Urothelium cell line (cell line): ENCODE measurements at regions not wholly inside any gene's neighbourhood (a gene's known extent, or its start where the extent isn't known, plus 50 kb on each side); places are given as distances from the start of the nearest gene placed in this dataset.
A peak's percentile ranks its signal among the peaks of the same experiment; 100 is the strongest.
"Not testable (repeated sequence)": the region's sequence is repeated elsewhere in the genome, so short reads cannot be mapped to it uniquely, and the experiment has no call there.

Experiments
- DNase-seq: peaks from one replicate; pipeline ENCODE4 v3.0.0; 2011; ENCODE audit warnings: low spot score, mixed read lengths
- FAIRE-seq: peaks from 2 replicates; lab custom pipeline; 2011; peaks lifted over from hg19 to GRCh38; lab: Jason Lieb, UNC

DNA sequence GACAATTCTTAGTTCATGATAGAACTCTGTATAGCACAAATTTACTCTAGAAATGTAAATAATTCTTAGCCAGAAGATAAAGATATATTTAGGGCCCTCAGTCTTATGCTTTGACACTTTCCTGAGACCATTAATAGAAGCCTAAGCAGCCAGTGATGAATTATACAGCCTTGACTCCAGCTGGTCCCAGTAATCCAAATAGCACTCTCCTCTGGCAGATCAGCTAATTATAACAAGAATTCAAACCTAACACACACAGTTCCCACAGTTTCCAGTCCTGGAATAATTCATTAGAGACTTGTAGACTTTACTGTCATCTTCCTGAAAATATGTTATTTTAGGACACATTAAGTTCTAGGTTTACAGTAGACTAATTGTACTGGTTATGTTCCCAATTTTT, 50.4 kb downstream of the SHOC1 start:
- FAIRE-seq = no peak

DNA sequence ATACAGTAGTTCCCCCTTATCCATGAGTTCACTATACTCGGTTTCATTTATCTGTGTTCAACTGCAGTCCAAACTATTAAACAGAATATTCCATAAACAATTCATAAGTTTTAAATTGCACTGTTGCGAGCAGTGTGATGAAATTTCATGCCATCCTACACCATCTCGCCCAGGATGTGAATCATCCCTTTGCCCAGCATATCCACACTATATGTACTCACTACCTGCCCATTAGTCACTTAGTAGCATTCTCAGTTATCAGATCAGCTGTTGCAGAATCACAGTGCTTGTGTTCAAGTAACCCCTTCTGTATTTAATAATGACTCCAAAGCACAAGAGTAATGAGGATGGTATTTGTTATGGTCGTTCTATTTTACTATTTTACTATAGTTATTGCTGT, 51.5 kb downstream of the SHOC1 start:
- FAIRE-seq = peak; percentile 42
- DNase-seq = peak; percentile 37

More for the DNA sequence above, 50.4 kb downstream of the SHOC1 start:
- DNase-seq = no peak

DNA sequence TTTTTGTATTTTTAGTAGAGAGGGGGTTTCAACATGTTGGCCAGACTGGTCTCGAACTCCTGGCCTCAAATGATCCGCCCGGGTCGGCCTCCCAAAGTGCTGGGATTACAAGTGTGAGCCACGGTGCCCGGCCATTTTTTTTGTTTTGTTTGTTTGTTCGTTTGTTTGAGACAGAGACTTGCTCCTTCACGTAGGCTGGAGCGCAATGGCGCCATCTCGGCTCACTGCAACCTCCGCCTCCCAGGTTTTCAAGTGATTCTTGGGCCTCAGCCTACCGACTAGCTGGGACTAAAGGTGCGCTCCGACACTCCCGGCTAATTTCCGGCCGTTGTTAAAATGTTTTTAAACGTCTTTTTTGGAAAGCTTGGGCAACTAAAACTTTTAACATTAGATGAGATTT, 54.0 kb downstream of the SHOC1 start:
- no peak for DNase-seq
- no peak for FAIRE-seq

DNA sequence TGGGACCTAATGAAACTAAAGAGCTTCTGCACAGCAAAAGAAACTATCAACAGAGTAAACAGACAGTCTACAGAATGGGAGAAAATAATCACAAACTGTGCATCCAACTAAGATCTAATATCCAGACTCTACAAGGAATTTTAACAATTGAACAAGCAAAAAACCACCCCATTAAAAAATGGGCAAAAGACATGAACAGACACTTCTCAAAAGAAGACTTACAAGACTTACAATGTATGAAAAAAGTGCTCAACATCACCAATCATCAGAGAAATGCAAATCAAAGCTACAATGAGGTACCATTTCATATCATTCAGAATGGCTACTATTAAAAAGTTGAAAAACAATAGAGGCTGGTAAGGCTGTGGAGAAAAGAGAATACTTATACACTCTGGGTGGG, 58.0 kb downstream of the SHOC1 start:
- FAIRE-seq = no peak
- DNase-seq = no peak

DNA sequence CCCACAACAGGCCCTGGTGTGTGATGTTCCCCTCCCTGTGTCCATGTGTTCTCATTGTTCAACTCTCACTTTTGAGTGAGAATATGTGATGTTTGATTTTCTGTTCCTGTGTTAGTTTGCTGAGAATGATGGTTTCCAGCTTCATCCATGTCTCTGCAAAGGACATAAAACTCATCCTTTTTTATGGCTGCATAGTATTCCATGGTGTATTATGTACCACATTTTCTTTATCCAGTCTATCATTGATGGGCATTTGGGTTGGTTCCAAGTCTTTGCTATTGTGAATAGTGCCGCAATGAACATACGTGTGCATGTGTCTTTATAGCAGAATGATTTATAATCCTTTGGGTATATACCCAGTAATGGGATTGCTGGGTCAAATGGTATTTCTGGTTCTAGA, 59.4 kb downstream of the SHOC1 start:
- DNase-seq, FAIRE-seq: not testable (repeated sequence)

DNA sequence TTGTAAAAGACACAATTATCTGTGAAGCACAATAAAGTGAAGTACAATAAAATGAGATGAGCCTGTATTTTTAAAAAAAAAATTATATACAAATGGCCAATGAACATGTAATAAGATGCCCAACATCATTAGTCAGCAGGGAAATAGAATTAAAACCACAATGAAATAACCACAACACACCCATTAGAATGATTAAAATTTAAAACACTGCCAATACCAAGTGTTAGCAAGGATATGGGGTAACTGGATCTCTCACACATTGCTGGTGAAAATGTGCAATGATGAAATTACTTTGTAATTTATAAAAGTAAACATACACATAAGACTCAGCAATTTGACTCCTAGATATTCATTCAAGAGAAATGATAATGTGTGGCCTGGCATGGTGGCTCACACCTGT, 62.8 kb downstream of the SHOC1 start:
- FAIRE-seq = no peak
- no peak for DNase-seq

DNA sequence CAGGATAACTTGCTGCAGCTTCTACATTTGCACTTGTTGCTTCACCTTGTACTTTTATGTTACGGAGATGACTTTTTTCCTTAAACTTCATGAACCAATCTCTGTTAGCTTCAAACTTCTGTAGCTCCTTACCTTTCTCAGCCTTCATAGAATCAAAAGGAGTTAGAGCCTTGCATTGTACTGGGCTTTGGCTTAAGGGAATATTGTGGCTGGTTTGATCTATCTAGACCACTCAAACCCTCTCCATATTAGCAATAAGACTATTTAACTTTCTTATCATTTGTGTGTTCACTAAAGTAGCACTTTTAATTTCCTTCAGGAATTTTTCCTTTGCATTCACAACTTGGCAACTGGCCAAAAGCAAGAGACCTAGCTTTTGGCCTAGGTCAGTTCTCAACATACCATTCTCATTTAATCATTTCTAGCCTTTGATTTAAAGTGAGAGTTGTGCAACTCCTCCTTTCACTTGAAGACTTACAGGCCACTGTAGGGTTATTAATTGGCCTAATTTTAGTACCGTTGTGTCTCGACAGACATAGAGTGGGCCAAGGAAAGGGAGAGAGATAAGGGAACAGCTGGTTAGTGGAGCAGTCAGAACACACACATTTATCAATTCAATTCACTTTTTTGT, 63.7 kb downstream of the SHOC1 start:
- DNase-seq = peak; percentile 13
- FAIRE-seq = no peak

DNA sequence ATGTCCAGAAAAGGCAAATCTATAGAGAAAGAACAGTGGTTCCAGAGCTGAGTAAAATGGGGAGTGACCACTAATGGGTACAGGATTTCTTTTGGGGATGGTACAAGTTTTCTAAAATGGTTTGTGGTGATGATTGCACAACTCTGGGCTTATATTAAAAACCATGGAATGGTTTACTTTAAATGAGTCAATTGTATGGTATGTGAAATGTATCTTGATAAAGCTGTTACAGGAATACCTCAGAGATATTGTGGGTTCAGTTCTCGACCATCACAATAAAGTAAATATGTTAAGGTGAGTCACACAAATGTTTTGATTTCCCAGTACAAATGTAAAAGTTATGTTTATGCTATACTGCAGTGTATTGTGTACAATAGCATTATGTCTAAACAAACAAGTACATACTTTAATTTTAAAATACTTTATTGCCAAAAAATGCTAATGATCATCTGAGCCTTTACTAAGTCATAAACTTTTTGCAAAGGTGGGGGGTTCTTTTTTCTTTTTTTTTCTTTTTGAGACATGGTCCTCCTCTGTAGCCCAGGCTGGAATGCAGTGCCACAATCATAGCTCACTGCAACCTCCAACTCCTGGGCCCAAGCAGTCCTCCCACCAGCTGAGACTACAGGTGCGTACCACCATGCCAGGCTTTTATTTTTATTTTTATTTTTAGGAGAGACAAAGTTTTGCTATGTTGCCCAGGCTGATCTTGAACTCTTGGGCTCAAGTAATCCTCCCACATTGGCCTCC, 65.9 kb downstream of the SHOC1 start:
- no peak for FAIRE-seq
- DNase-seq = peak; percentile 23

DNA sequence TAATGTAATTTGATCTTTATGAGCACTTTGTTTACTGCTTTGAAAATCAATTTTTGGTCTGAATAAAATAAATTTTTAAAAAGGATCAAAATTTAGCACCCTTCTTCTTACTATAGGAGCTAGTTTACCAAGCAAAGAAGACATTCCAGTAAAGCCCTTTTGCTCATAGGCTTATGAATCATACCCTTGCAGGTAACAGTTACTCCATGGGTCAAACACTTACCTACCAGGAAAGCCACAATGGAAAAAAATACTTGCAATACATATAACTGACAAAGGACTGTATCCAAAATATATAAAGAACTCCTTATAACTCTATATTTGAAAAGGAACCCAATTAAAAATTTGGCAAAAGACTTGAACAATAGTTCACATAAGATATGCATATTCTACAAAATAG, 66.6 kb downstream of the SHOC1 start:
- FAIRE-seq (no peak), DNase-seq (peak; percentile 29)

DNA sequence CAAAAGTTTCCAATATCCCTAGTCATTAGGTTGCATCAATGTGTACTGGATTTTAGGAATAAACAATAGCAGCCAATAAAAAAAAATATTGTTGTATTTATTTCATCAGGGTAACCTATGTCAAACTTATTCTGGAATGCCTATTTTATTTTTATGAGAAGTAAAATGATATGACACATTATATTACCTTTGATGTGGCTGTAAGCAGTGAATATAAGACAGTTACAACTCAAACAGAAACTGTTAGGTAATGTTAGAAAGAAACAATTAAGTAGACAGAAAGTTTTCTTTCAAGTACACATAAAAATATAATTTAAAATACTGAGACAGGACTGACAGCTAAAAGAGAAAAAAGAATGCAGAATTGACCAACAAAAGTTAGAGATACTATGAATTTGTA, 65.5 kb downstream of the GNG10 start:
- FAIRE-seq (no peak), DNase-seq (no peak)

DNA sequence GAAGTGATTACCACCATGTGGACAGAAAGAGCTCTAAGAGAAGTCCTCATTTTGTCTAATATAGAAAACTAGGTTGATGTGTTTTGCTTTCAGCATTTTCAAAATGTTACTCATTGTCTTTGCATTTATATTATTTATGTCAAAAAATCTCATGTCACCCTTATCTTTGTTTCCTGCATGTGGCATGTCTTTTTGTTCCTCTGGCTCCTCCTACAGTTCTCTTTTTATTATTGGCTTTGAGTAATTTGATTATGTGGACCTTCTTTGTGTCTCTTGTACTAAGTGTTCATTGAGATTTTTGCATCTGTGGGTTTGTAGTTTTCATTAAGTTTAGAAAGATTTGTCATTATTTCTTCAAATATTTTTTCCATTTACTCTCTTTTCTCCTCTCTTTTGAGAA, 58.8 kb downstream of the GNG10 start:
- no peak for DNase-seq
- no peak for FAIRE-seq
